ENCODE measurements at regions not wholly inside any gene's neighbourhood (a gene's known extent, or its start where the extent isn't known, plus 50 kb on each side); places are given as distances from the start of the nearest gene placed in this dataset. TPM values are rescaled to one million over a fixed set of nuclear protein-coding genes. Genes with fewer than 3 reads are reported as not detected.

Small RNA genes in the stretch of these regions (small RNA-seq; reads per million reads assigned to genes)
- gene CFTRP3 (ENCODE audit: insufficient read depth, insufficient read length, low read depth, low replicate concordance) (not detected), gene MLLT10P1 (ENCODE audit: insufficient read depth, insufficient read length, low read depth, low replicate concordance) (not detected), gene RF00019 (ENCODE audit: insufficient read depth, insufficient read length, low read depth, low replicate concordance) (not detected)
